ENCODE measurements at regions not wholly inside any gene's neighbourhood (a gene's known extent, or its start where the extent isn't known, plus 50 kb on each side); places are given as distances from the start of the nearest gene placed in this dataset.

DNA sequence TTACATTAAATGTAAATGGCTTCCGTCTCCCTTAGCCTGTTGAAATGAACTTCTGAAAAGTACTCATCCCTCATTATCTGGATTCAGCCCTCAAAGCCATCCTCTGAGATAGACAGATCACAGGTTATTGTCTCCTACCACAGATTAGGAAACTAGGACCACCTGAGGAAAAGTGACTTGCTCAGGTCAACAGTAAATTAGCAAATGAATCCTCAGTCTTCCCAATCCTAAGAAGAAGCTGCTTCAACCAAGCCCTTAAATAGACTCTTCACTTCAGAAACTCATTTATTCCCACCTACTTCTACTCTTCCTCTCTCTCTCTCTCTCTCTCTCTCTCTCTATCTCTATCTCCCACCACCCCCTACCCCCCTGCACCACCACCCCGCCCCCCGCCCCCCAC, 152.3 kb downstream of the DMRTA2 start (continued):
- no peak for TF ChIP-seq HCFC1 (IDR thresholded peaks at IDR 0.05; ENCODE audit: low read length)

DNA sequence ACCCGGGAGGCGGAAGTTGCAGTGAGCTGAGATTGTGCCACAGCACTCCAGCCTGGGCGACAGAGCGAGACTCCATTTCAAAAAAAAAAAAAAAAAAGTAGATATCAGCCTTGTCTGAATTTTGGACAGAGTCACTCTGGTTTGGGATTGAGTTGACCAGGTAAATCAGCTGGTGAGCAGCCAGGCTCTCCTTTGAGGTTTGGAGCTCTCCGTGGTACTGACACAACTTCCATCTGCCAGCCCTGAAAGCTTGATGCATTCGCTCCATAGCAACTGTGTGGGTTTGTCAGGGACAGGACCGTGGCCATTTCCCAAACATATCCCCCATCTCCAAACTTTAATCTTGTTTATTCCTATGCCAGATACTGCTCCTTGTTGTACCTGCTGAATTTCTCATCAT, 155.2 kb downstream of the DMRTA2 start:
- no peaks in the 10 kb centered on the region for H3K9me3 ChIP-seq (replicated peaks; ENCODE audit: control insufficient read depth, insufficient read depth, low read length)
- BruUV-seq (replicated peaks) = no TSS peak
- CTCF ChIA-PET = no interaction called here
- H2AFZ ChIP-seq (ENCODE audit: control insufficient read depth, low read depth, low read length) = no peak overlapping the region
- no peaks in the 10 kb centered on the region for H3K36me3 ChIP-seq (ENCODE audit: control insufficient read depth in 2 of 2, insufficient read depth in 2 of 2, low read length in 1 of 2)
- no peak overlapping the region for H3K4me2 ChIP-seq (ENCODE audit: control insufficient read depth, insufficient read depth)
- POLR2A ChIA-PET = no interaction called here
- WGBS (ENCODE audit: insufficient coverage, insufficient replicate concordance, low lambda C conversion rate, missing lambda C conversion rate) = 0% methylated on average over 3 of the region's 7 CpGs
- no peaks in the 10 kb centered on the region for H4K20me1 ChIP-seq (ENCODE audit: control insufficient read depth, insufficient read depth)
- no peak overlapping the region for H3K4me3 ChIP-seq
- in situ Hi-C loops (cut with MboI) = no loop called here
- FAIRE-seq (no peak), ATAC-seq (no peak), DNase-seq (ENCODE audit: low read depth, low spot score) (no peak)
- intact Hi-C loops (cut with micrococcal nuclease; ENCODE audit: unreplicated experiment) = no loop called here
- no peaks in the 10 kb centered on the region for H3K79me2 ChIP-seq (ENCODE audit: control insufficient read depth, insufficient read depth, low read length)
- TF ChIP-seq SMAD5 (IDR thresholded peaks at IDR 0.05; ENCODE audit: low read depth) = no peak
- TF ChIP-seq ASH2L (IDR thresholded peaks at IDR 0.05; ENCODE audit: borderline replicate concordance, low read depth) = no peak
- TF ChIP-seq, protein P1, sequence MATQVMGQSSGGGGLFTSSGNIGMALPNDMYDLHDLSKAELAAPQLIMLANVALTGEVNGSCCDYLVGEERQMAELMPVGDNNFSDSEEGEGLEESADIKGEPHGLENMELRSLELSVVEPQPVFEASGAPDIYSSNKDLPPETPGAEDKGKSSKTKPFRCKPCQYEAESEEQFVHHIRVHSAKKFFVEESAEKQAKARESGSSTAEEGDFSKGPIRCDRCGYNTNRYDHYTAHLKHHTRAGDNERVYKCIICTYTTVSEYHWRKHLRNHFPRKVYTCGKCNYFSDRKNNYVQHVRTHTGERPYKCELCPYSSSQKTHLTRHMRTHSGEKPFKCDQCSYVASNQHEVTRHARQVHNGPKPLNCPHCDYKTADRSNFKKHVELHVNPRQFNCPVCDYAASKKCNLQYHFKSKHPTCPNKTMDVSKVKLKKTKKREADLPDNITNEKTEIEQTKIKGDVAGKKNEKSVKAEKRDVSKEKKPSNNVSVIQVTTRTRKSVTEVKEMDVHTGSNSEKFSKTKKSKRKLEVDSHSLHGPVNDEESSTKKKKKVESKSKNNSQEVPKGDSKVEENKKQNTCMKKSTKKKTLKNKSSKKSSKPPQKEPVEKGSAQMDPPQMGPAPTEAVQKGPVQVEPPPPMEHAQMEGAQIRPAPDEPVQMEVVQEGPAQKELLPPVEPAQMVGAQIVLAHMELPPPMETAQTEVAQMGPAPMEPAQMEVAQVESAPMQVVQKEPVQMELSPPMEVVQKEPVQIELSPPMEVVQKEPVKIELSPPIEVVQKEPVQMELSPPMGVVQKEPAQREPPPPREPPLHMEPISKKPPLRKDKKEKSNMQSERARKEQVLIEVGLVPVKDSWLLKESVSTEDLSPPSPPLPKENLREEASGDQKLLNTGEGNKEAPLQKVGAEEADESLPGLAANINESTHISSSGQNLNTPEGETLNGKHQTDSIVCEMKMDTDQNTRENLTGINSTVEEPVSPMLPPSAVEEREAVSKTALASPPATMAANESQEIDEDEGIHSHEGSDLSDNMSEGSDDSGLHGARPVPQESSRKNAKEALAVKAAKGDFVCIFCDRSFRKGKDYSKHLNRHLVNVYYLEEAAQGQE (IDR thresholded peaks at IDR 0.05; ENCODE audit: low read depth, low read length) = peak; percentile 87
- RAD21 ChIA-PET (ENCODE audit: unreplicated experiment) = no interaction called here
- SMC1A ChIA-PET (ENCODE audit: uncharacterized antibody, unreplicated experiment) = interaction anchor here (0.7 kb wide), 1 partner anchor 16 kb away, joined by 3 read pairs; no protein-coding TSS in a partner anchor
- H3K27ac ChIP-seq (ENCODE audit: control insufficient read depth, insufficient read depth) = no peak overlapping the region
- H3K27me3 ChIP-seq (replicated peaks in 1 of 2; ENCODE audit: control insufficient read depth in 2 of 2, insufficient read depth in 2 of 2, low read length in 1 of 2) = no peaks in the 10 kb centered on the region
- no peak overlapping the region for H3K9ac ChIP-seq (ENCODE audit: control insufficient read depth, insufficient read depth, low read length)
- H3K4me1 ChIP-seq (ENCODE audit: control insufficient read depth, insufficient read depth, low read length) = no peaks in the 10 kb centered on the region

All from GM12878 (cell line).